Stimulated activated CD8-positive, alpha-beta memory T cell treated with anti-CD3 and anti-CD28 coated beads, Interleukin-7, amount 100 ng/mL, for 48 hours (primary cell): ENCODE measurements at regions not wholly inside any gene's neighbourhood (a gene's known extent, or its start where the extent isn't known, plus 50 kb on each side); places are given as distances from the start of the nearest gene placed in this dataset.
A peak's percentile ranks its signal among the peaks of the same experiment; 100 is the strongest.
"Not testable (repeated sequence)": the region's sequence is repeated elsewhere in the genome, so short reads cannot be mapped to it uniquely, and the experiment has no call there.

Experiments used
- DNase-seq, 2 donors: peaks; one replicate each; pipeline ENCODE4 v3.0.0-alpha.2; 2020; ENCODE audit warnings: low read depth in 1 of 2; ENCODE audit errors: extremely low read depth in 1 of 2

DNA sequence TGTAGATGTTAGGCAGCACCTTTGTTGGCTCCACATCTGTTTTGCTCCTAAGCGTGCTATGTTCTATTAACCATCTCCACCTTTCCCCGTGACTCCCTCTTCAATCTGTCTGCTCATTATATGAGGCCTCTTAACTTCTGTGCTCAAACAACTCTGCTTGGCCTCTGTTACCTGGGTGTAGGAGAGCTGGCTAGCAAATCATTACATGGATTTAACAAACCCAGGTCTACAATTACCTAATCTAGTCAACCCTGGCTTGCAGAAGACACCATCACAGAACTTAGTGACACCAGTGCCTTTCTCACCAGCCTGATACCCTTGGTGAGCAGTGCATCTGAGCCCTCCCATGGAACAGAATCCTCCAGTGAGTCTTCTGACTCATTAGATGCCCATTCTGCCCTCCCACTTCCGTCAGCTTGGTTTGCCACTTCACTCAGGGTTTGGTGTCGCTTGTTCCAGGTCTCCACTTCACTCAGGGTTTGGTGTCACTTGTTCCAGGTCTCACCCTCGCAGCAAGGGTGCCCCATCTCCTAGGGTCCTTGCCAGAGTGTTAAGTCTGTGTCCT, 92.0 kb upstream of the KIF26B start:
- DNase-seq, result no peak

DNA sequence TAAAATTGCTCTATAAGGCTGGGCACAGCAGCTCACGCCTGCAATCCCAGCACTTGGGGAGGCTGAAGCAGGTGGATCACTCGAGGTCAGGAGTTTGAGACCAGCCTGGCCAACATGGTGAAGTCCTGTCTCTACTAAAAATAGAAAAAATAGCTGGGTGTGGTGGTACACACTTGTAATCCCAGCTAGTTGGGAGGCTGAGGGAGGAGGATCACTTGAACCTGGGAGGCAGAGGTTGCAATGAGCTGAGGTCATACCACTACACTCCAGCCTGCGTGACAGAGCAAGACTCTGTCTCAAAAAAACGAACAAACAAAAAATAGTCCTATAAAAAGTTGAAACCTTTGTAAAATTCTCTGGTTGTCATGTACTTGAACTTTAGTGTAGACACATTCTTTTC, 93.0 kb upstream of the KIF26B start:
- DNase-seq, result not testable (repeated sequence)

DNA sequence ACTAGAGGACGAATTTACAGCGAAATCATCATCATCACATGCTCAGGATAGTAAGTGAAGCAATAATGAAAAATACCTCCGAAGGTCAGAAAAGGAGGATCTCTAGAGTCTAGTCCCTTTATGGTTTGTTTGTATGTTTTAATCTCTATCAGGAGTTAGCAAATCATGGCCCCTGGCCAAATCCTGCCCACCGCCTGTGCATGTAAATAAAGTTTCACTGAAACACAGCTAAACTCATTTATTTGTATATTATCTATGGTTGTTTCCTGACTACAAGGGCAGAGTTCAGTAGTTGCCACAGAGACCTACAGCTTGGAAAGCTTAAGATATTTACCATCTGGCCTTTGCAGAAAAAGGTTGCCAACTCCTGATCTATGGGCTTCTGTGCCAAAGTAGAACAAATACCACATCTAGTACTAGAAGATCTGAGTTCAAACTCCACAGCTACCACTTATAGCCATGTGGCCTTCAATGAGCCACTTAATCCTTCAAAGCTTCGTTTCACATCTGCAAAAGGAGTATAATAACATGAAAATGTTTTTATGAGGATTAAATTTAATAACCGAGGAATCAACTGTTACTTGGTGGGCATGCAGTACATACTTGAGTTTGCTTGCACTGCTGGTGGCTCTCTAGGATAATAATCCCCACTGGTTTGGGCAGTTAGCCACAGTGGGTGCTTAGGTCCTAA, 94.0 kb upstream of the KIF26B start:
- DNase-seq, result no peak

DNA sequence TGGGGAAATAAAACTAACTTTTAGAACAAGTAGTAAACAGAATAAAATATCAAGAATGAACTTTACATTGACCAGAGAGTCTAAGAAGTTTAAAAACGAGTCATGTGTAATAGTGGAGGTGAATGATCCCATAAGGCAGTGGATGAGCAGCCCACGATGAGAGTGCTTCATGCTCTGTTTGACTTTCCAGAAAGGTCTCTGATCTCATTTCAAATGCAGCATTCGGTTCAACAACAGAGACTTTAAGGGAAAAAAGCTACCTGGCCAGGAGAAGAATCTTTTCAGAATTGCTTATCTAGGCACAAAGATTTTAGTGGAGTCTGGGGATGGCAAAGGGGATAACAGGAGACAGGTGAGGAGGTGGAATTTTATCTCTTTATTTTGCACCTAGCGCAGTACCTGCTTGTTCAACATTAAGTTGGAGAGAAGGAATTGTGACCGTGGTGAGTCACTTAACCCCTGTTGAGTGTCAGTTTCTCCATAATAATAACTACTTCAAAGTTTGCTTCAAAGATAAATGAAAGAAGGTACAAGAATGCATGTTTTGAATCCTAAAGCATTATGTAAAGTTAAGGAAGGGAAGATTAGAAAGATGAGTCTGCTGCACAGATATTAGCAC, 94.9 kb upstream of the KIF26B start:
- DNase-seq, result no peak

DNA sequence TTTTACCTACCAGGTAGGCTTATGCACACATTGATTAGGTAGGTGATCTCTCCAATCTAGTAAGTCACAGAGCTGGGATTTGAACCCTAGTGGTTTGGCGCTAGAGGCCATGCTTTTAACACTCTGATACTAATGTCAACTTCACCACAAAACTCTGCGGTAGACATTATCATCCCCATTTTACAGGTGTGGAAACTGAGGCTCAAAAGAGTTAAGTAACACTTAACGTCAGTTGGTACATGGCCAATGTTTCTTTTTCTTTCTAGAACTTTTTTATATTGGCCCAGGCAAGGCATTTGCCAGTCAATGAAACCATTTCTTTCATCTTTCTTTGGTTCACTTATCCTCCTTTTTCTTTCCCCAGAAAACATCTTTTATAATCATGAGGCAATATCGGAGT, 95.9 kb upstream of the KIF26B start:
- no peak for DNase-seq

DNA sequence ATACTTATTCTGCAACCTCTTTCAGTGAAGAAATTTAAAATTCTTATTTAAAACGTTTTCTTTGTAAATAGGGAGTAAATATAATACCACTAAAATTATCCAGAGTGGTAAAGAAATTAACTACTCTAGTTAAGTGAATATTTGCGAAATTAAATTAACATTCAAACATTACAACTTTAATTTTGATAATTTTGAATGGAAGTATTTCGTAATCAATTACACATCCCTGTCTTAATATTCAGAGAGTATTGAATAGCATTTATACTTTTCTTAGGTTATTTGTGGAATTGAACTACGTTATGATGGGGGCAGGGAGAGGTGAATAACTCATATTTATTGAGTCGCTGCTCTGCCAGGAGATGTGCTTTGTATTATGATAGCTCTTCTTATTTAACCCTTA, 96.3 kb upstream of the KIF26B start:
- DNase-seq, result no peak

DNA sequence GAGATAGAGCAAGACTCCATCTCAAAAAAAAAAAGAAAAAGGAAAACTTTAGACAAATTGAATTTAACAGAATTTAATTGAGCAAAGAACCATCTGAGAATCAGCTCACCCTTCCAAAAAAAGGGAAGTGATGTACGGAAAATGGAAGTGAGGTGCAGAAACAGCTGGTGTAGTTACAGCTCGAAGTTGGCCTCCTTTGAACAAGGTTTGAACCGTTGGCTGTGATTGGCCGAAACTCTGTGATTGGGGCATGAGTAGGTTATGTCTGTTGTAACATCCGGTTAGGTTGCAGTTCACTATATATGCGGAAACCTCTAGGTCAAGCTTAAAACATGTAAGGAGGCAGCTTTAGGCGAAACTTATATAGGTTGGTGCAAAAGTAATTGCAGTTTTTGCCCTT, 97.9 kb upstream of the KIF26B start:
- no peak for DNase-seq

DNA sequence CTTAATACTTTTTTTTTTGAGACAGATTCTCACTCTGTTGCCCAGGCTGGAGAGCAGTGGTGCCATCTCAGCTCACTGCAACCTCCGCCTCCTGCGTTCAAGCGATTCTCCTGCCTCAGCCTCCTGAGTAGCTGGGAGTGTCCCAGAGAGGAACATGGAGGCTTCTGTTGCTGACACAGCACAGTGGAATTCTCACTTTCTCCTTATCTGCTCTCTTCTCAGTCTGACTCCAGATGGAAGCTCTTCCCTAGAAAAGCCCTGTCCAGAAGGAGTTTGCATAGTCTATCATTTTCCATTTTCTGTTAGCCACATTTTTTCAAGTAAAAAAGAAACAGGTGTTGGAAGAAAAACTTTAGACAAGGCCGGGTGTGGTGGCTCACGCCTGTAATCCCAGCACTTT, 98.5 kb upstream of the KIF26B start:
- DNase-seq, result not testable (repeated sequence)

DNA sequence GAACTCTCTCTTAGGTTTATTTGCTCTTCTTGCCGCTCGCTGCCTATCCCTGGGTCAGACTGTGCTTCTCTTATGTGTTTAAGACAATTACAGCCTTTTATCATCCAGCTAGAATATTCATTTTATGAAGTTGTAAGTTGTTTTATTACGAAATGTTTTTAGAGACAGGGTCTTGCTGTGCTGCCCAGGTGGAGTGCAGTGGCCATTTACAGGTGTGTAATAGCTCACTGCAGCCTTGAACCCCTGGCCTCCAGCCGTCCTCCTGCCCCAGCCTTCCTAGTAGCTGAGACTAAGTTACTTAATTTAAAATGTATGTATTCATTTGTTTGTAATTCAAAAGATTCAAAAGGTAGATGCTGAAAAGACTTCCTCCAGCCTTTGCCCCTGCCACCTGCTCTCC, 99.0 kb upstream of the KIF26B start:
- no peak for DNase-seq

DNA sequence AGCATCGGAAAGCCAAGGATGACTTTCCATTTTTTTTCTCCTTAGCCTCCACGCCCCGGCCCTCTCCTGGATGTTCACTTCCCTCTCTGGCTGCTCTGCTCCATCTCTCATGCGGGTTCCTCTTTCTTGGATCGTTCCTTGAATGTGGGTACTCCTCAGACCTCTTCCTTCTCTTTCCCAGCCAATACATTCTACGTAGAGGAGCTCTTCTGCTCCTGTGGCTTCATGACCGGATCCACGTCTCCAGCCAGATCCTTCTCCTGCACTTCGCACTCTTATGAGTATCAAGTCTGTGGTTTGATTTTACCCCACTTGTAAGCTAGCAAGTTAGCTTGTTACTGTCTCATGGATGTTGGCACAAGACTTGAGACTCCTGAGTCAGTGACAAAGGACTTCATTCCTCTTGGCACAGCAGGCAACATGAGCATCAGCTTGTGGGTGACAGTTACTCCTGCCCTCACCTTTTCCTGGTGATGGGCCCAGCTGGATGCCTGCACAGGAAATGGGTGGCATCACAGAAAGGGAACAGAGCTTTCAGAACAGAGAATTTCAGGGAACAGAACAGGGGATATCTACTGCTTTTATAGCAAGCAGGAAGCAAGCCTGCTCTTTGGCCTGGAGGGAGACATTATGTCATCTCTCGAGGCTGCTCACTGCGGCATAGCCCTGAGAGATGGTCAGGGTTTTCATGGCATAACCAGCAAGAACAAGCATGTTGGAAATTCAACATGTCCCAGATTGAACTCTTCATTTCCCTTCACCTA, 100.1 kb upstream of the KIF26B start:
- no peak for DNase-seq

DNA sequence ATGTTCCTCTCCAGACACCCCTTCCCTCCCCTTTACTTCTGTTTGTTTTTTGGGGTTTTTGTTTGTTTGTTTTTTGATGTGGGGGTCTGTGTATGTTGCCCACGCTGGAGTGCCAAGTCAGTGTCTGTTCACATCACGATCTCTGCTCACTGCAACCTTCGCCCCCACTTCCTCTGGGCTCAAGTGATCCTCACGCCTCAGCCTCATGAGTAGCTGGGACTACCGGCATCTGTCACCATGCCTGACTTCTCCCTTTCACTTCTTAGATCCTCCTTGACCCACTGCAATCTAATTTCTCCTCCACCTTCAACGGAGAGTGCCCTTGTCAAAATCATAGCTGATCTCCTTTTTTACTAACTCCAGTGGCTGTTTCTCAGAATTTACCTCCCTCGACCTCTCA, 100.7 kb upstream of the KIF26B start:
- DNase-seq, result no peak

DNA sequence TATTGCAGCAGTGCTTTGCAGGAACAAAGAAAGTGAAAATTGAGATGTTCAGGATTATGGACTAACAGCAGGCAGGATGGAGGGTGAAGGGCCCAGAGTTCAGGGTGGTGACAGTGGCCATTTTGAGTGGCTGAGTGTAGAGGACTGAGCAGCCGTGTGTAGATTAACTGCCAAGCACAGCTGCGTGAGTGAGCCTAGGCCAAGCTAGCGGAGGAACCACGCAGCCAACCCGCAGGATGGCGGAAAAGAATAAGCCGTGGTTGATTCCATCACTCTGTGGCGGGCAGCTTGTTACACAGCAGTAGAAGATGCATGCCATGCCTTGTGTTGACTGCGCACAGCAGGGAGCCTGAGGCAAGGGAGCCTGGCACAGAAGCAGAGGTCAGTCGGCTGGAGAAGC, 102.5 kb upstream of the KIF26B start:
- no peak for DNase-seq

DNA sequence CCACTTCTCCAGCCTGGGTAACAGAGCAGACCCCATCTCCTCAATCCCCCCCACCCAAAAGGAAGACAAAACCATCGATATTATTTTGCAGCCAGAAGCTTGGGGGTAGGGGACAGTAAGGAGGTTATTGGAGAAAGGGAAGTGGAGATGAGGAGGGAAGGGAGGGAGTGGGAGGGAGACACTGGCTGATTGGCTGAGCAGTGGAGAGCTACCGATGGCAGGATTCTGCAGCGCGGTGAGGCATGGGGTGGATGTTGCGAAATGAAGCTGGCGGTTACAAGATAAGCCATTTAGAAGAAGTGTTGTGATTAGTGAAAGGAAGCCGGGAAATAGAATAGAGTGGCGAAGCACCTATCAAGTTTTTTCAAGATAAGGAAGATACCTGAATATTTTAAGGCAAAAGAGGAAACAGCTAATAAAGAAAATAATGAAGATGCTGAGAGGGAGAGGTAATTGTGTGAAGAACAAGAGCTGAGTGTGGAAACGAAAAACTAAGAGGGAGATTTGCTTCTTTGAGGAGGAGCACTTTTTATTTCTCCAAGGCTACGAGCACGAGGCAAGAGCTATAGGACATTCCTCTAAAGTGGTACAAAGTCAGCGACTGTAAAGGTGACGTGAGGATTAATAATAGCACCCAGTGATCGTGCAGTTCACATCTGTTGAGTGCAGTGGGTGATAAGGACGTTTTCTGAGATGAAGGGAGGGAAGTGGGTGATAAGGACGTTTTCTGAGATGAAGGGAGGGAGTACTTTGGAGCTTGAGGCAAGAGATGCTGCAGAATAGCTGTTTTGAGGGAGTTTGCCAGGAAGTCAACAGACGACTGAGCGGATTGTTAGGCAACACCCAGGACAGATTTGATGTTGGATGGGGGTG, 103.2 kb upstream of the KIF26B start:
- peak in 1 of 2 donors; percentile 14 for DNase-seq

DNA sequence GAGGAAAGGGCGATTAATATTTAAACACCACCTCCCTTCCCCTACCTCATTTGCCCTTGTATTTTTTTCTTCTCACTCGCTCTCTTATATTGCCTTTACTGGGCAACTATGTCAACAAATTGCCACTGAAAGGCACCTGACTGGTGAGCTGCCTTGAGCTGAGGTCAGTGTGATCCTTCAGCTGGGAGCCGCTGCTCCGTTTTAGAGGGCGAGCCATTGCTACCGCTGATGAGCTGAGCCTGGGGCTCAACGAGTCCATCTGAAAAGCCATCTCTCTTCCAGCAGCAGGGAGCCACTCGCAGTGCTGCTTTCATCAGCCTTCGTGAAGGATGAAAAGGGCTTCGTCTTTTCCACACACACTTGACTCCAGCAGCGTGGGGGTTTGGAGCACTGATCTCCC, 108.0 kb upstream of the KIF26B start:
- no peak for DNase-seq

DNA sequence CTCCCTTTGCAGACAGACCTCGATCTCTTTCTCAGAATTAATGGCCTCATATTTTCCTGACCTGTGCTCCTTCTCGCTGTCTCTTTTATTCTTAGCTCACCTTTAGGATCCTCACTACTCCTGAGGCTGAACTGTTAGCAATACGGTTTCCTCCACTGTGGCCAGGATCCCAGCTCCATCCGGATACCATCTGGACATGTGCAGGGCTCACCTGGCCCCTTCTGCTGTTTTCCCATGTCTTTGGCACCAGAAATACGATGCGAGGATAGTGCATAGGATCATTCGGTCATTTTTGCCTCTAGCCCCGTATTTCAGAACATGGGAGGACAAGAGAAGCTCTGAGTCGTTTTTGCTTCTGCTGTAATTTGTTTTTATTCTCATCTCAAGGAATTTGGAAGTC, 108.5 kb upstream of the KIF26B start:
- DNase-seq, result no peak

DNA sequence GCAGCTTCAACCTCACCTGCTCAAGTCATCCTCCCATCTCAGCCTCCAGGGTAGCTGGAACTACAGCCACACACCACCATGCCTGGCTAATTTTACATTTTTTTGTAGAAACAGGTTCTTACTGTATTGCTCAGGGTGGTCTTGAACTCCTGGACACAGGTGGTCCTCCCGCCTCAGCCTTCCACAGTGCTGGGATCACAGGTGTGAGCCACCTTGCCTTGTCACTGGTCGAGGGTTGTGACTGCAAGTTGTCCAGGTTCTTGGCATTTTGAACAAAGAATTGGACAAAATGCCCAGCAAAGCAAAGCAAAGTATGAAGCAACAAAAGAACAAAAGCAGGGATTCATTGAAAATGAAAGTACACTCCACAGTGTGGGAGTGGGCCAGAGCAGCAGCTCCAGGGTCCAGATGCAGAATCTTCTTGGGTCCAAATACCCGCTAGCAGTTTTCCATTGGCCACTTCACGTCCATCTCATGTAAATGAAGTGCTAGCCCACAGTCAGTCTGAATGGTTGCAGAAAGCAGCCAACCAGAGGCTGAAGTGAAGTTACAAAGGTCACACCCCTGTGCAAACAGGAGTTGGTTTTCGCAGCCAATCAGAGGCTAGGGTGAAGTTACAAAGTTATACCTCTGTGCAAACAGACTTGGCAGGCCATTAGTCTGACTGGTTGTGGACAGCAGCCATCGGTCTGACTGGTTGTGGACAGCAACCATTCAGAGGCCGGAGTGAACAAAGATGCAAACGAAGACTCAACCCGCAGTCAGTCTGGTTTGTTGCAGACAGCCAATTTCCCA, 109.5 kb upstream of the KIF26B start:
- no peak for DNase-seq

DNA sequence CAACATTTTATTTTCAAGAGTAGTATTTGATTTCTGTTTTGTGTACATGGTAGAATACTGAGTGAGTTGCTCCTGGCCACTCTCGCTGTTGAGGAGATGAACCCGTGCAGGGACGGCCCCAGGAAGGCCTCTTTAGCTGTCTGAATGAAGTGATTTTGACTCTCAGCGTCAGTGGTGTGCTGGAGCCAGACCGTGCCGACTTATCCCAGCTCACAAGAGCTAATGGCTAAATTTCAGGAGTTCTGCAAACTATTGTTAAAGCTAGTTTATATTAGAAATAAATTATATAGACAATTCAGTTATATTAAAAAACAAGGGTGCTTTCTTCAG, 111.2 kb upstream of the KIF26B start:
- no peak for DNase-seq

DNA sequence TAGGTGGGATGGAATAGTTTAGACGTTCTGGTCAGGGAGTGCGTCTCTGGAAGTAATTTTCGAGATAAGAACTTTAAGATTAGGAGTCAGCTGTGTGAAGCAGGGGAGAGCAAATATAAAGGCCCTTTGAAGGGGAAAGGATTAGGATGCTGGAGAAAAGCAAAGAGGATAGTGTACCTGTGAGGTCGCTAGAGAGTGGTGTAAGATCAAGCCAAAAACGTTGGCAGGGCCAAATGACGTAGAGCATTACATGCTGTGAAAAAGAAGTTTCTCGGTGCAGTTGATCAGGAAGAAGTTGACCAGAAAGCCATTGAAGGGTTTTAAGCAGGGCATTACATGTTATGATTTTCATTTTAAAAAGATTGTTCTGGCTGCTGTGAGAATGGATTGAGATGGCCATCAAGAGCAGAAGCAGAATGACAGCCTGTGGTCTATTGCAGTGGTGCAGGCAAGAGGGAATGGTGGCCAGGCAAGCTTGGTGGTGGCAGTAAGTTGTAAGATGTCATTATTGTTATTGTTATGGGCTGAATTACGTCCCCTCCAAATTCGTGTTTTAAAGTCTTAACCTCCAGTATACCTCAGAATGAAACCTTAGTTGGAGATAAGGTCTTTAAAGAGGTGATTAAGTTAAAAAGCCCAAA, 113.6 kb upstream of the KIF26B start:
- no peak for DNase-seq

DNA sequence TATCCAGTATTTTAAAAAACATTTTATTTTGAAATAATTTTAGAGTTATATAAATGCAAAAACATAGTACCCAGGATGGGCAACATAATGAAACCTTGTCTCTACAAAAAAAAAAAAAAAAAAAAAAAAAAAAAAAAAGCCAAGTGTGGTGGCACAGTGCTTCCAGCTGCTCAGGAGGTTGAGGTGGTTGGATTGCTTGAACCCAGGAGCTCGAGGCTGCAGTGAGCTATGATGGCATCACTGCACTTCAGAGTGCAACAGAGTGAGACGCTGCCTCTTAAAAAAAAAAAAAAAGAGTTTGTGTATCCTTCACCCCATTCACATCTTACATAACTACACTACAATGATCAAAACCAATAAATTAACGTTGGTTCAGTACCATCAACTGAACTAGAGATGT, 115.6 kb upstream of the KIF26B start:
- DNase-seq, result no peak

DNA sequence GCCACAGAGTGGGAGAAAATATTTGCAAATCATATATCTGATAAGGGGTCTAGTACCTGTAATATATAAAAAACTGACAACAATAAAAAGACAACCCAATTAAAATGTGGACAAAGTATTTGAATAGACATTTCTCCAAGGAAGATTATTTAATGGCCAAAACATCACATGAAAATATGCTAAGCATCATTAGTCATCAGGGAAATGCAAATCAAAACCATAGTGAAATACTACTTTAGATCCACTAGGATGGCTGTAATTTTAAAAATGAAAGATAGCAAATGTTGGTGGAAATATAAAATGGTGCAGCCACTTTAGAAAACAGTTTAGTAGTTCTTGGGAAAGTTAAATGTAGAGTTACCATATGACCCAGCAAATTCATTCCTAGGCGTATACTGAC, 118.7 kb upstream of the KIF26B start:
- no peak for DNase-seq
